Adrenal gland (tissue), 9 donors: ENCODE measurements at regions not wholly inside any gene's neighbourhood (a gene's known extent, or its start where the extent isn't known, plus 50 kb on each side); places are given as distances from the start of the nearest gene placed in this dataset.
"Not testable (repeated sequence)": the region's sequence is repeated elsewhere in the genome, so short reads cannot be mapped to it uniquely, and the experiment has no call there.

Experiments
- DNase-seq, 7 donors: peaks; one replicate each; pipeline ENCODE4 v3.0.0-alpha.2; 2019 to 2020
- H3K27ac ChIP-seq, 5 donors: fragments of 200-600 bp; sonication (generic) in 4 of 5; 1 replicate in 3 of 5; 2 replicates in 2 of 5; pipeline versions ENCODE4 v1.5.1 to v1.8.0; 2016 to 2020; ENCODE audit warnings: mild to moderate bottlenecking in 1 of 5
- H3K27me3 ChIP-seq: fragments of 200-600 bp; 2 replicates; pipeline ENCODE4 v1.8.0; 2021
- H3K36me3 ChIP-seq, 2 donors: fragments of 200-600 bp; replicated peaks in 1 of 2; 1 replicate in 1 of 2; 2 replicates in 1 of 2; pipeline versions ENCODE4 v1.5.1 to v1.8.0; 2018 to 2022
- H3K4me1 ChIP-seq, 2 donors: fragments of 200-600 bp; replicated peaks in 1 of 2; 1 replicate in 1 of 2; 2 replicates in 1 of 2; pipeline versions ENCODE4 v1.5.1 to v1.8.0; 2018 to 2021
- H3K4me3 ChIP-seq, 4 donors: fragments of 200-600 bp; sonication (generic) in 3 of 4; one replicate each; pipeline ENCODE4 v1.5.1; 2016 to 2018
- H3K9me3 ChIP-seq, 3 donors: fragments of 200-600 bp; sonication (generic) in 1 of 3; replicated peaks in 1 of 3; 1 replicate in 2 of 3; 2 replicates in 1 of 3; pipeline versions ENCODE4 v1.5.1 to v1.8.0; 2016 to 2021
- CTCF ChIP-seq, 6 experiments: fragments of 450-650 bp in 4 of 6; fragments of 200-600 bp in 2 of 6; sonication (generic) in 1 of 6; IDR thresholded peaks; 1 replicate in 5 of 6; 2 replicates in 1 of 6; pipeline versions ENCODE4 v1.5.1 to v1.8.0; 2016 to 2021; ENCODE audit warnings: antibody characterized with exemption in 6 of 6, mild to moderate bottlenecking in 2 of 6, moderate library complexity in 1 of 6
- POLR2A ChIP-seq, 2 donors: fragments of 450-650 bp; IDR thresholded peaks; one replicate each; pipeline ENCODE4 v1.6.1; 2017; ENCODE audit warnings: antibody characterized with exemption in 2 of 2, mild to moderate bottlenecking in 2 of 2, moderate library complexity in 1 of 2
- WGBS, 4 donors: extraction: QIAGEN DNeasy Blood & Tissue Kit in 2 of 4; methylation state at CpG; one replicate each; pipeline versions ENCODE4 v1.1.5 to v1.1.7; 2013 to 2017; 5-methylcytosine and 5-hydroxymethylcytosine counted together
- intact Hi-C, 2 donors: fragments of 100-400 bp; cut with DNase I; formaldehyde crosslinking; loops; one replicate each; pipeline versions ENCODE4 v1.14.1 to v1.15.0; 2022 to 2023
- donor health status: healthy with polysubstance abuse.
- donor health status: Bipolar disorder and iron deficiency.
- donor health status: DM: yes; HTN: yes; CAD: no.
- donor health status: DM: no; HTN: no; CAD: no.
- donor health status: DM: no; HTN: no; CAD: no.

DNA sequence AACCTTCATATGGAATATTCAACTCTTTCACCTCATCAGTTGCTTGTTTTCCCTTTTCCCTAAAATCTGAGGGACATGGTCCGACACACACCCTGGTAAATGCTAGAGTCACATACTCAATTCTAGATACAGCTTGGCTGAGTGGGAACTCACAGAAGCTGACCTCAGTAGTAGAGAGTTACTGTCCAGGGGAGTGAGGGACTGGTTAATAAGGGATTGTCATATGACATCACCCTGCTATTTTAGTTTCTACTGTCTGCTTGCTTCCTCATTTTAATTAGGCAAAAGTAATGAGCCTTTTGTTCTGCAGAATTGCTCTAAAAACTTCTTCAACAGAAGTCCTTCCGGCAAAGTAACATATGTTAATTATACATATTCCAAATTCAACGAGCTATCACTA, 244.5 kb downstream of the ZIC4 start:
- Histone ChIP-seq H3K9me3 (no peaks in the 10 kb centered on the region), H3K27ac (no peak overlapping the region), H3K27me3 (no peaks in the 10 kb centered on the region), H3K4me3 (no peak overlapping the region), H3K4me1 (no peaks in the 10 kb centered on the region), H3K36me3 (no peaks in the 10 kb centered on the region)
- WGBS, 4 donors, result 62 to 72% (median 67%) methylated on average over 3 of the region's 3 CpGs
- intact Hi-C loops, result no loop called here
- TF ChIP-seq CTCF (IDR thresholded peaks at IDR 0.05) (no peak), POLR2A (IDR thresholded peaks at IDR 0.05) (no peak)
- no peak for DNase-seq

DNA sequence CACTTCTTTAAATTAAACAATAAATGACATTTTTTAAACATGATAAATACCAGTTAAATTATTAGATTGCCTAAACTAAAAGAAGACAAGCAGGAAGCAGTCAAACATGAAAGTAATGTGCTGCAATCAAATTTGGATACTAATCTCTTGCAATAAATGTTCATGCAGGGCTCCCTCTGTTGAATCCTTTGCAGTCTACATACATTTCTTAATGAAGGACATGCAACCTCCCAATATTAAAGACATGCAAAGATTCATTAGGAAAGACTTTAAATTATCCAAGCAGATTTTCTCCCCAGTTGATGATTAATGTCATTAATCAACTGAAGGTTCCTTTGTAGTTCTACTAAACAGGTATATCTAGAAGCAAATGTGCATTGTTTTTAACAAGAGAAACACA, 245.4 kb downstream of the ZIC4 start:
- no peak overlapping the region for H3K4me3 ChIP-seq
- no peak for TF ChIP-seq CTCF (IDR thresholded peaks at IDR 0.05)
- no peak for TF ChIP-seq POLR2A (IDR thresholded peaks at IDR 0.05)
- H3K9me3 ChIP-seq, result no peaks in the 10 kb centered on the region
- H3K36me3 ChIP-seq, result no peaks in the 10 kb centered on the region
- H3K4me1 ChIP-seq, result no peaks in the 10 kb centered on the region
- H3K27ac ChIP-seq, result no peak overlapping the region
- H3K27me3 ChIP-seq, result no peaks in the 10 kb centered on the region
- DNase-seq, result no peak
- intact Hi-C loops, result no loop called here

DNA sequence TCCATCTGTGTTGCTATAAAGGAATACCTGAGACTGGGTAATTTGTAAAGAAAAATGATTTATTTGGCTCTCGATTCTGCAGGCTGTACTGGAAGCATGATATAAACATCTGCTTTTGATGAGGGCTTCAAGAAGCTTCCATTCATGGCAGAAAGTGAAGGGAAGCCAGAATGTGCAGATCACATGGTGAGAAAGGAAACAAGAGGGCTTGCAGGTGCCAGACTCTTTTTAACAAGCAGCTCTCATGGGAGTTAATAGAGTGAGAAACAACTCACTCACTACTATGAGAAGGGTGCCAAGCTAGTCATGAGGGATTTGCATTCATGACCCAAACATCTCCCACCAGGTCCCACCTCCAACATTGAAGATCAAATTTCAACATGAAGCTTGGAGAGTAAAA, 247.2 kb downstream of the ZIC4 start:
- intact Hi-C loops, result no loop called here
- no peak for DNase-seq
- no peak for TF ChIP-seq POLR2A (IDR thresholded peaks at IDR 0.05)
- no peak for TF ChIP-seq CTCF (IDR thresholded peaks at IDR 0.05)
- Histone ChIP-seq H3K4me1 (no peaks in the 10 kb centered on the region), H3K9me3 (no peaks in the 10 kb centered on the region), H3K4me3 (no peak overlapping the region), H3K27me3 (no peaks in the 10 kb centered on the region), H3K36me3 (no peaks in the 10 kb centered on the region), H3K27ac (no peak overlapping the region)
- WGBS, 4 donors, result 48 to 67% (median 54%) methylated on average over 1 of the region's 1 CpG

DNA sequence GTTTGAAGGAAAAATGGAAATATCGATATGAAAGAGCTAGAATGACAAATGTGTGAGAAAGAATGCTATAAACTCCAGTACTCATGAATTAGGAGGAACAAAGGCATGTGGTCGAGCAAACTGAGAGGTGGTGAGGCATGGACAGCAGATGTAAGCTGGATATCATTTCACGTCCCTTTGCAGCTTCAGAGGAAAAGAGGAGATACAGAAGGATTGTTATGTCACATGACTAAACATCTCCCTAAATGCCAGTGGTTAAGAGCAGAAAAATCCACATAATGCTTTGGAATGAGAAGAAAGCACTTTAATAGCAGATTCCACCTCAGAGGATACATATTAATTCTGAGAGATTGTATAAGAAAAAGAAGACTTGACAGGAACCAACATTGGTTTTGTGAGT, 248.7 kb downstream of the ZIC4 start:
- Histone ChIP-seq H3K27ac (no peak overlapping the region), H3K4me1 (no peaks in the 10 kb centered on the region), H3K9me3 (no peaks in the 10 kb centered on the region), H3K36me3 (no peaks in the 10 kb centered on the region), H3K27me3 (no peaks in the 10 kb centered on the region), H3K4me3 (no peak overlapping the region)
- no peak for DNase-seq
- TF ChIP-seq CTCF (IDR thresholded peaks at IDR 0.05) (no peak), POLR2A (IDR thresholded peaks at IDR 0.05) (no peak)
- intact Hi-C loops, result no loop called here
- 47 to 71% (median 60%) methylated on average over 3 of the region's 3 CpGs for WGBS, 4 donors

- H3K4me3 ChIP-seq, DNase-seq, H3K27me3 ChIP-seq, H3K9me3 ChIP-seq, H3K36me3 ChIP-seq, intact Hi-C loops, H3K4me1 ChIP-seq, H3K27ac ChIP-seq: not testable (repeated sequence)
- WGBS, 4 donors, result 68 to 83% (median 72%) methylated on average over 9 to 10 of the region's 10 CpGs
These were observed 251.4 kb downstream of the ZIC4 start for GRCh38 chr3:147154988-147155387.
